A549 (cell line): ENCODE measurements at regions not wholly inside any gene's neighbourhood (a gene's known extent, or its start where the extent isn't known, plus 50 kb on each side); places are given as distances from the start of the nearest gene placed in this dataset.

ENCODE experiments used
- ATAC-seq, 2 experiments: fragments of 200-7000 bp in 1 of 2; fragments of >200 bp in 1 of 2; cut with Nextera tagmentation in 1 of 2; cut with Tn5 transposase in 1 of 2; 3 replicates each; pipeline versions ENCODE4 v1.8.0 to v1.9.1; 2018 to 2020; ENCODE audit warnings: mild to moderate bottlenecking in 1 of 2, moderate library complexity in 1 of 2
- CTCF ChIA-PET: fragments of 300-600 bp; sonication (Branson Sonifier 250); formaldehyde crosslinking; extraction: SDS; loops from one replicate; lab custom pipeline; 2021; ENCODE audit warnings: antibody characterized with exemption, inconsistent platforms; lab: Yijun Ruan, JAX
- POLR2A ChIA-PET: fragments of 350-600 bp; formaldehyde crosslinking; extraction: SDS; loops from one replicate; lab custom pipeline; 2021; ENCODE audit warnings: antibody characterized with exemption, inconsistent platforms; lab: Yijun Ruan, JAX
- DNase-seq, 2 experiments: peaks; one replicate each; pipeline versions ENCODE4 v3.0.0 to v3.0.0-alpha.2; 2011 to 2016; ENCODE audit warnings: low read depth in 1 of 2, low spot score in 1 of 2
- FAIRE-seq: peaks from 2 replicates; lab custom pipeline; 2011; peaks lifted over from hg19 to GRCh38; lab: Jason Lieb, UNC
- H3K27ac ChIP-seq, 2 experiments: fragments of >200 bp; sonication (Bioruptor Twin); formaldehyde crosslinking; 3 replicates each; pipeline ENCODE4 v1.5.1; 2016 to 2017
- H3K4me1 ChIP-seq: fragments of >200 bp; sonication (Bioruptor Twin); formaldehyde crosslinking; 3 replicates; pipeline ENCODE4 v1.6.1; 2016
- H3K4me2 ChIP-seq: fragments of >200 bp; sonication (Bioruptor Twin); formaldehyde crosslinking; 3 replicates; pipeline ENCODE4 v1.6.1; 2016
- H3K4me3 ChIP-seq: fragments of >200 bp; sonication (Bioruptor Twin); formaldehyde crosslinking; 3 replicates; pipeline ENCODE4 v1.5.1; 2016
- H3K9me3 ChIP-seq: fragments of >200 bp; sonication (Bioruptor Twin); formaldehyde crosslinking; 3 replicates; pipeline ENCODE4 v1.6.1; 2016
- BHLHE40 ChIP-seq: IDR thresholded peaks from 2 replicates; pipeline ENCODE4 v1.6.1; 2012; ENCODE audit warnings: low read depth, low read length, inconsistent platforms
- EHF ChIP-seq: fragments of 250-450 bp; sonication (Bioruptor Pico); IDR thresholded peaks from 2 replicates; pipeline ENCODE4 v1.5.0; 2020; ENCODE audit warnings: mild to moderate bottlenecking
- EHMT2 ChIP-seq: fragments of 200-600 bp; sonication (generic); IDR thresholded peaks from 2 replicates; pipeline ENCODE4 v1.6.1; 2016; ENCODE audit warnings: antibody characterized with exemption, low read depth, mild to moderate bottlenecking, moderate library complexity
- FOSB ChIP-seq: fragments of 250-450 bp; sonication (Bioruptor Pico); IDR thresholded peaks from 2 replicates; pipeline ENCODE4 v1.5.0; 2020; ENCODE audit warnings: mild to moderate bottlenecking, moderate library complexity
- GATA3 ChIP-seq: IDR thresholded peaks from 2 replicates; pipeline ENCODE4 v1.6.1; 2012; ENCODE audit warnings: borderline replicate concordance
- HOXA7 ChIP-seq: fragments of 250-450 bp; sonication (Bioruptor Pico); IDR thresholded peaks from 2 replicates; pipeline ENCODE4 v1.5.0; 2020; ENCODE audit warnings: mild to moderate bottlenecking, moderate library complexity
- JUN ChIP-seq, 2 experiments: fragments of >200 bp; sonication (Bioruptor Twin); formaldehyde crosslinking; IDR thresholded peaks; 2 replicates in 1 of 2; 3 replicates in 1 of 2; pipeline ENCODE4 v1.6.1; 2016 to 2017
- MAFK ChIP-seq: fragments of 450-650 bp; IDR thresholded peaks from 2 replicates; pipeline ENCODE4 v1.6.1; 2014; ENCODE audit not compliant: partially characterized antibody
- NPAS2 ChIP-seq: fragments of 250-450 bp; sonication (Bioruptor Pico); IDR thresholded peaks from 2 replicates; pipeline ENCODE4 v1.8.0; 2022; ENCODE audit warnings: mild to moderate bottlenecking, moderate library complexity, borderline replicate concordance
- NR3C1 ChIP-seq: fragments of >200 bp; sonication (Bioruptor Twin); formaldehyde crosslinking; IDR thresholded peaks from 3 replicates; pipeline ENCODE4 v1.6.1; 2017
- PHF8 ChIP-seq: fragments of 200-600 bp; sonication (generic); IDR thresholded peaks from 2 replicates; pipeline ENCODE4 v1.6.1; 2016; ENCODE audit warnings: low read depth, mild to moderate bottlenecking, antibody characterized with exemption, moderate library complexity, borderline replicate concordance
- POLR2A ChIP-seq: IDR thresholded peaks from 2 replicates; pipeline ENCODE4 v1.6.1; 2012; ENCODE audit warnings: mild to moderate bottlenecking, low read length
- POLR2AphosphoS2 ChIP-seq: conservative IDR thresholded peaks from 2 replicates; pipeline ENCODE4 v1.6.1; 2012; ENCODE audit warnings: low read length, improper control_type of control experiment, inconsistent platforms
- RARB ChIP-seq: fragments of 250-450 bp; sonication (Bioruptor Pico); IDR thresholded peaks from 2 replicates; pipeline ENCODE4 v1.8.0; 2021; ENCODE audit warnings: mild to moderate bottlenecking, moderate library complexity
- RCOR1 ChIP-seq: fragments of 150-350 bp; IDR thresholded peaks from 2 replicates; pipeline ENCODE4 v1.6.1; 2014; ENCODE audit warnings: antibody characterized with exemption, low read length, low read depth
- RNF2 ChIP-seq: fragments of 200-600 bp; sonication (generic); IDR thresholded peaks from 2 replicates; pipeline ENCODE4 v1.6.1; 2016; ENCODE audit warnings: low read depth, mild to moderate bottlenecking, antibody characterized with exemption, moderate library complexity, borderline replicate concordance
- SREBF2 ChIP-seq: fragments of 450-650 bp; IDR thresholded peaks from 2 replicates; pipeline ENCODE4 v1.6.1; 2014; ENCODE audit warnings: mild to moderate bottlenecking, moderate library complexity
- ZSCAN20 ChIP-seq: fragments of 250-450 bp; sonication (Bioruptor Pico); IDR thresholded peaks from 2 replicates; pipeline ENCODE4 v1.8.0; 2022; ENCODE audit warnings: mild to moderate bottlenecking, moderate library complexity
- WGBS: methylation state at CpG from one replicate; pipeline ENCODE4 v1.1.6; 2017; ENCODE audit errors: missing lambda C conversion rate; 5-methylcytosine and 5-hydroxymethylcytosine counted together
- TF ChIP-seq, protein P1 (sequence below): fragments of 450-650 bp; IDR thresholded peaks from 2 replicates; pipeline ENCODE4 v1.6.1; 2014; ENCODE audit warnings: antibody characterized with exemption
- TF ChIP-seq, protein P2 (sequence below): fragments of 200-600 bp; sonication (generic); IDR thresholded peaks from 2 replicates; pipeline ENCODE4 v1.6.1; 2016; ENCODE audit warnings: antibody characterized with exemption, mild to moderate bottlenecking, moderate library complexity
- TF ChIP-seq, protein P3 (sequence below): fragments of 250-450 bp; sonication (Bioruptor Pico); IDR thresholded peaks from 2 replicates; pipeline ENCODE4 v1.5.0; 2020; ENCODE audit warnings: low read depth, mild to moderate bottlenecking, moderate library complexity

DNA sequence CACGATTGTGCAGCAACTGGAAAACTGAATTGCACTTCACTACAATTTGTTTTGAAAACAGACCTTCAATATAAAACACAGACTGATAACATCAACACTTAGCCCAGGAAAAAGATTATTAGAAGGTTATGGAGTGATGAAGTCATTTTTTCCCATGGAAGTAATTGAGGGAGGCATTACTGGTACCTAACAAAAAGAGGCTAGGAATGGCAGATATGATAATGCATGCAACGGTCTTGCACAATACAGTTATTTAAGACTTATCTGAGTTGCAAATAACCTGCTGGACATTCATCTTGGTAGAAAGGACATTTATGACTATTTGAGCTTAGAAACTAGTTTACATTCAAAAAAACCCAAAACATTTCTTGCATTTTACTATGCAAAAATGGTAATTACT lies 1031.9 kb downstream of the FAT4 start:
- no peak overlapping the region for H3K4me2 ChIP-seq
- TF ChIP-seq RARB (CRISPR knock-in tag) (no peak), HOXA7 (CRISPR knock-in tag) (no peak), POLR2A (no peak), PHF8 (no peak), FOSB (CRISPR knock-in tag) (no peak), GATA3 (no peak), POLR2AphosphoS2 (no peak)
- TF ChIP-seq, protein P1, sequence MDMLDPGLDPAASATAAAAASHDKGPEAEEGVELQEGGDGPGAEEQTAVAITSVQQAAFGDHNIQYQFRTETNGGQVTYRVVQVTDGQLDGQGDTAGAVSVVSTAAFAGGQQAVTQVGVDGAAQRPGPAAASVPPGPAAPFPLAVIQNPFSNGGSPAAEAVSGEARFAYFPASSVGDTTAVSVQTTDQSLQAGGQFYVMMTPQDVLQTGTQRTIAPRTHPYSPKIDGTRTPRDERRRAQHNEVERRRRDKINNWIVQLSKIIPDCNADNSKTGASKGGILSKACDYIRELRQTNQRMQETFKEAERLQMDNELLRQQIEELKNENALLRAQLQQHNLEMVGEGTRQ, result no peak
- TF ChIP-seq, all 56 proteins: peak for 0
- no peak overlapping the region for H3K27ac ChIP-seq
- no peaks in the 10 kb centered on the region for H3K9me3 ChIP-seq
- no peak for ATAC-seq
- DNase-seq, result no peak
- H3K4me1 ChIP-seq, result no peaks in the 10 kb centered on the region
- FAIRE-seq, result no peak
- H3K4me3 ChIP-seq, result no peak overlapping the region
- ChIA-PET POLR2A (no interaction called here), CTCF (no interaction called here)
- 11% methylated on average over 2 of the region's 2 CpGs for WGBS

DNA sequence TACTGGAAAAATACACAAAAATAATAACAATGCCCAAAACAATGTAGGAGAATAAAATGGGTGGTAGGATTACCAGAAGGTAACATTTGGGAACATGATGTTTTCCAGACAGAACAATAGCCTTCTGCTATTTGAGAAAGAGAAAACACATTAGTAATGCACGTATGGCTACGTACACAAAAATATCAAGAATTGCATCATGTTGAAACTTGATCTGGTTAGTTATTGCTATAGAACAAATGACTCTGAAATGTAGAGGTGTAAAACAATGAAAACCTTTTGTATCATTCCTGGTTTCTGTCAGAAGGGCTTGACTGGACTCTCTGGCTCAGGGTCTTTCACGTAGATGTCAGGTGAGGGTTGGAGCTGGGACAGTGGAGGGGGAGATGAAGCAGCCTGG lies 1040.0 kb downstream of the FAT4 start:
- TF ChIP-seq, protein P1, result no peak
- TF ChIP-seq PHF8, result no peak
- TF ChIP-seq MAFK, result no peak
- TF ChIP-seq JUN (IDR thresholded peaks at IDR 0.05), result no peak
- TF ChIP-seq, protein P2, sequence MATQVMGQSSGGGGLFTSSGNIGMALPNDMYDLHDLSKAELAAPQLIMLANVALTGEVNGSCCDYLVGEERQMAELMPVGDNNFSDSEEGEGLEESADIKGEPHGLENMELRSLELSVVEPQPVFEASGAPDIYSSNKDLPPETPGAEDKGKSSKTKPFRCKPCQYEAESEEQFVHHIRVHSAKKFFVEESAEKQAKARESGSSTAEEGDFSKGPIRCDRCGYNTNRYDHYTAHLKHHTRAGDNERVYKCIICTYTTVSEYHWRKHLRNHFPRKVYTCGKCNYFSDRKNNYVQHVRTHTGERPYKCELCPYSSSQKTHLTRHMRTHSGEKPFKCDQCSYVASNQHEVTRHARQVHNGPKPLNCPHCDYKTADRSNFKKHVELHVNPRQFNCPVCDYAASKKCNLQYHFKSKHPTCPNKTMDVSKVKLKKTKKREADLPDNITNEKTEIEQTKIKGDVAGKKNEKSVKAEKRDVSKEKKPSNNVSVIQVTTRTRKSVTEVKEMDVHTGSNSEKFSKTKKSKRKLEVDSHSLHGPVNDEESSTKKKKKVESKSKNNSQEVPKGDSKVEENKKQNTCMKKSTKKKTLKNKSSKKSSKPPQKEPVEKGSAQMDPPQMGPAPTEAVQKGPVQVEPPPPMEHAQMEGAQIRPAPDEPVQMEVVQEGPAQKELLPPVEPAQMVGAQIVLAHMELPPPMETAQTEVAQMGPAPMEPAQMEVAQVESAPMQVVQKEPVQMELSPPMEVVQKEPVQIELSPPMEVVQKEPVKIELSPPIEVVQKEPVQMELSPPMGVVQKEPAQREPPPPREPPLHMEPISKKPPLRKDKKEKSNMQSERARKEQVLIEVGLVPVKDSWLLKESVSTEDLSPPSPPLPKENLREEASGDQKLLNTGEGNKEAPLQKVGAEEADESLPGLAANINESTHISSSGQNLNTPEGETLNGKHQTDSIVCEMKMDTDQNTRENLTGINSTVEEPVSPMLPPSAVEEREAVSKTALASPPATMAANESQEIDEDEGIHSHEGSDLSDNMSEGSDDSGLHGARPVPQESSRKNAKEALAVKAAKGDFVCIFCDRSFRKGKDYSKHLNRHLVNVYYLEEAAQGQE, result no peak
- TF ChIP-seq ZSCAN20, result no peak
- TF ChIP-seq RNF2, result no peak
- no peak for TF ChIP-seq EHF (CRISPR knock-in tag)
- TF ChIP-seq, protein P3, sequence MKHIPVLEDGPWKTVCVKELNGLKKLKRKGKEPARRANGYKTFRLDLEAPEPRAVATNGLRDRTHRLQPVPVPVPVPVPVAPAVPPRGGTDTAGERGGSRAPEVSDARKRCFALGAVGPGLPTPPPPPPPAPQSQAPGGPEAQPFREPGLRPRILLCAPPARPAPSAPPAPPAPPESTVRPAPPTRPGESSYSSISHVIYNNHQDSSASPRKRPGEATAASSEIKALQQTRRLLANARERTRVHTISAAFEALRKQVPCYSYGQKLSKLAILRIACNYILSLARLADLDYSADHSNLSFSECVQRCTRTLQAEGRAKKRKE (CRISPR knock-in tag), result no peak
- TF ChIP-seq SREBF2, result no peak
- TF ChIP-seq EHMT2, result no peak
- no peak for TF ChIP-seq RCOR1
- no peak for TF ChIP-seq BHLHE40
- no peak for TF ChIP-seq NPAS2 (CRISPR knock-in tag)
- TF ChIP-seq POLR2AphosphoS2, result no peak
- no peak for TF ChIP-seq NR3C1
- H3K4me3 ChIP-seq, result no peak overlapping the region
- WGBS, result 41% methylated on average over 3 of the region's 3 CpGs
- FAIRE-seq (no peak), ATAC-seq (no peak), DNase-seq (no peak)
- ChIA-PET POLR2A (no interaction called here), CTCF (no interaction called here)
- no peaks in the 10 kb centered on the region for H3K9me3 ChIP-seq
- no peaks in the 10 kb centered on the region for H3K4me1 ChIP-seq
- H3K27ac ChIP-seq, result no peak overlapping the region
- no peak overlapping the region for H3K4me2 ChIP-seq
